T-helper 2 cell treated with Interferon-gamma antibody and Interleukin-4, amounts not matched to agents 100 ng/mL and 5 ng/mL, for 36 hours (primary cell): ENCODE measurements at regions not wholly inside any gene's neighbourhood (a gene's known extent, or its start where the extent isn't known, plus 50 kb on each side); places are given as distances from the start of the nearest gene placed in this dataset.

Experiments
- intact Hi-C: fragments of 100-400 bp; cut with micrococcal nuclease; formaldehyde crosslinking; loops from one replicate; pipeline ENCODE4 v1.15.1; 2023

GRCh38 chr16:66266436-66267291 is 99.8 kb upstream of the CDH5 start:
- intact Hi-C loops, result no loop called here

- intact Hi-C loops, result no loop called here
Observed at GRCh38 chr16:66265556-66266141, 100.8 kb upstream of the CDH5 start.

- intact Hi-C loops, result no loop called here
Observed at GRCh38 chr16:66265048-66265415, 101.5 kb upstream of the CDH5 start.

DNA sequence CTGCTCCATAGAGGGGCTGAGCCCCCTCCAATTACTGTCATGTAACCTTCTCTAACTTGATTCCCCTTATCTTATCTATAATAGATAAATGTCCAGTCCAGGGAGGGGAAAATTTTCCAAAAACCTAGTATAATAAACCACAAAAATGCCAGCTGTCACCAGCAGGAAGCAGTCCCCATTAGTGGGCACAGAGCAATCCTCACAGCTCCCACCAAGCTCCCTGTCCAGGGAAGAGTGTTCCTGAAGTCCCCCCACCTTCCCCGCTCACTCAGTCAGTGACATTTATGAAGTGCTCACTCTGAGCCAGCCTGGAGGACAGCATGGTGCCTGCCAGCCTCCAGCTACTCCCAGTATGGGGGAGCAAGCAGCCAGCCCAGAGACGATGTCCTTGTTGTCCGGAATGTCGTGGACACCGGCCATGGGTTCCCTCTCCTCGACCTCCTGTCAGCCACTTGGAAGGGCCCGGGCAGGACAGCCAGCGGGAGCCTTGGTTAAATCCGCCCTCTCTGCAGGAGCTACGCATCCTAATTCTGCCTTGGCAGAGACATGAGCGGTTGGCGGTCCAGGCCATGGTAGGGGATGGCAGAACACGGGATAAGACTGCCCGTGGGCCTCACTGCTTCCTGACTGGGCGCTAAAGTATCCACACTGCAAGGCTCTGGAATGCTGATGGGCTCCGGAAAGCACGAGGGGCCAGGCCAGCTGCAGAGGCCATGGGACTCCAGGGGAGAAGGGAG is 102.0 kb upstream of the CDH5 start:
- intact Hi-C loops, result no loop called here

GRCh38 chr16:66263973-66264310 is 102.5 kb upstream of the CDH5 start:
- intact Hi-C loops, result no loop called here

DNA sequence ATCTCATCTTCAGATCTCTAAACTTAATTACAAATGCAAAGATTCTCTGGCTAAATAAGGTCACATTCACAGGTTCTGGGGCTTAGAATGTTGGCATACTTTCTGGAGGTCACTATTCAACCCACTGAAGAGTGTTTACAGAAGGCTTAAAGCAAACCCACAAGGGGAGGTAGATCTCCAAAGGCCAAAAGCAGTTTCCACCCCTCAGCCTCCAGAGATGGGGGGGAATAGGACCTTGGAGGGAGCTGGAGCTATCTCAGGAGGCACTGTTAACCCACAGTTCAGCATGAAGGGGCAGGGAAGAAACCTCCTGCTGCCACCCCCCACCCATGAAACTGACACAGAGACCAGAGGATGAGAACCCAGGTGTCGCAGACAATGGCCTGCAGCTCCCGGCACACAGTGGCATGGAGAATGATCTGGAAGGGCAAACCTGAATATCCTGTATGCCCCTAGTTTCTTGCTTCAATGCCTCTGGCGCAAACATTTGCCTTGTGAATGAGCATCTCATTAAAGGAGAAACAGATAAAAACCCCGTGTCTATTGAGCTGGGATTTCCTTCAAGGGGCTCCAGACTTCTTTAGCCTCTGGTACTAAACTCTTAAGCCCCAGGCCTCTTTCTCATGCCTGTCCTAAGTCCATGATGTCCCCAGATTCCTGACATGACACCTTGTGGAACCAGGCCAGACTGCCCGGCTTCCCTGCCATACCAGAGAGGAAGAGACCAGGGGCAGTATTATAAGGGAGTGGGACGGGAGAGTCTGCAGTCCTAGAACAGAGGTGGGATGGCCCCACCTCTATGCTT is 103.1 kb upstream of the CDH5 start:
- intact Hi-C loops, result no loop called here

- intact Hi-C loops, result no loop called here
Observed at GRCh38 chr16:66262253-66263167, 104.0 kb upstream of the CDH5 start.

DNA sequence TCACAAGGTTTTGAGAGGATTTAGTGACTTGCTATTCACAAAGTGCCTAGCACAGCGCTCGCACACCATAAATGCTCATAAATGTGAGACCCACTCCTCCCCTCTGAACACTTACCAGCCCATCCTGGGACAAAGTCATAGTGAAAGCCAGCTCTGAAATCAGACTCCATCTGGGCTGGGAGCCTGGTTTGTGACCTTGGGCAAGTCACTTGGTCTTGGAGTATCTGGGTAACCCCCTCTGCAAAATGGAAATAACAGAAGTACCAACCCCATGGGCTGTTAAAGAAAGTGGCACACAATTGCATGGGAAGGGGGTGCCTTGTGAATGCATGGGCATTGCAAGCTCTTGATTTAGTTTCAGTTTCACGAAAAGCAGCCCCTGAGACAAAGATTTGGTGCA is 104.7 kb upstream of the CDH5 start:
- intact Hi-C loops, result no loop called here

DNA sequence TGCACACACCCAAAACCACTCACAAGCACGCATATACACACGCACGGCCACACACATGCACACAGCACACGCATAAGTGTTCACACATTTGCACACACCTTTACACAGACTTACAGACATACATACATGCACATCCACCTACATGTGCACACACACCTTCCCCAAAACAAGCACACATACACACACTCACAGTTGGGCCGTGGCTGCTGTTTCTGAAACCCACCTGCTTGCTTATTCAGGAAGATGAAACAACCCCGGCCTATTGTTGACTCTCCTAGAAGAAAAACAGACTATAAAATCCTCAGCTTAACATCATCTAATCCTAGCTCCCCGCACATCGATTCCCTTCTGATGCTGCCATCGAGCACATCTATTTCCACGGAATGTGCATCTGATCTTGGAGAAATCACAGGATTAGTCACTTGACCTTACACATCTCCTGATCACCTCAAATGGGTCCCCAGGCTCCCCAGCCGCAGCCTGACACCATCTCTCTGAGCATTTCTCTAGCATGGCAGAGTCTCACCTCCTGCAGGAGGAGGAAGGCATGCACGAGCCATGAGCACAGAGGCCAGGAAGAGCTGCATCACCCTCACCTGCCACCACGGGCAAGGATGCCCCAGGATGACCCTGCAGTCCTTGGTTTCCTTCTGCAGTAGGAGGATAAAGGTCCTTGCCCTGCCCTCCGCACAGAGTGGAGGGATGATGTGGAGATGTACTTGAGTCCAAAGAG is 105.8 kb upstream of the CDH5 start:
- intact Hi-C loops, result no loop called here

- intact Hi-C loops, result no loop called here
Observed at GRCh38 chr16:66258916-66259845, 107.3 kb upstream of the CDH5 start.

DNA sequence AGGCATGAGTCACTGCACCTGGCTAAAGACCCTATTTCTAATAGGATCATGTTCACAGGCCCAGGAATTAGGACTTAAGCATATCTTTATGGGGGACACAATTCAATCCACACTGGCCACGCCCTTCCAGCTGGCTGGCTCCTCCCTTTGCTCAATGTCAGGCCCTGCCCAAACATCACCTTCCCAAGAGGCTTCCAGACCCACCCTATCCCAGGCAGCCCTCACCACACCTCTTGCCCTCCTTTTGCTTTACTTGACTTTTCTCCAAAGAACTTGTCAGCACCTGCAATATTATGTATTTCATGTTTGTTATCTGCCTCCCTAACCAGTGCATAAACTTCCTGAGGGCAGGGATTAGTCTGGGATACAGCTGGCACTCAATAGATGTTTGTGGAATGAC is 109.6 kb upstream of the CDH5 start:
- intact Hi-C loops, result no loop called here

GRCh38 chr16:66255647-66256046 is 110.8 kb upstream of the CDH5 start:
- intact Hi-C loops, result no loop called here

GRCh38 chr16:66254751-66255150 is 111.7 kb upstream of the CDH5 start:
- intact Hi-C loops, result no loop called here

DNA sequence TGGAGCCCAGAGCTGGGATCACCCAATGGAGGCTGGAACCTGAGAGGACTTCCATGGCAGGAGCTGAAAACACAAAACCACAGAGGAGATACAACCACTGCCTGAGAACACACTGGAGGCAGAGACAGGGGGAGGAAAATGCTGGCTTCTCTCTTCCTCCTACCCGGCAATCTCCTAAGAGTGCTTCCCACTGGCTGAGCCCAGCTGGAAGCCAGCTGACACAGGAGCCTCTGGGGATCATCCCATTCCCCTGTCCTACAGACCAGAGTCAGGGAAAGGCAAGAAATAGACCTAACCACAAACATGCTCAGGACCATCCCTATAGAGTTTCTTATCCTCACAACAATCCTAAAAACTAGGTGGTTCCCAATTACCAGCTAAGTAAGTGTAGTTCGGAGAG is 112.4 kb upstream of the CDH5 start:
- intact Hi-C loops, result no loop called here

DNA sequence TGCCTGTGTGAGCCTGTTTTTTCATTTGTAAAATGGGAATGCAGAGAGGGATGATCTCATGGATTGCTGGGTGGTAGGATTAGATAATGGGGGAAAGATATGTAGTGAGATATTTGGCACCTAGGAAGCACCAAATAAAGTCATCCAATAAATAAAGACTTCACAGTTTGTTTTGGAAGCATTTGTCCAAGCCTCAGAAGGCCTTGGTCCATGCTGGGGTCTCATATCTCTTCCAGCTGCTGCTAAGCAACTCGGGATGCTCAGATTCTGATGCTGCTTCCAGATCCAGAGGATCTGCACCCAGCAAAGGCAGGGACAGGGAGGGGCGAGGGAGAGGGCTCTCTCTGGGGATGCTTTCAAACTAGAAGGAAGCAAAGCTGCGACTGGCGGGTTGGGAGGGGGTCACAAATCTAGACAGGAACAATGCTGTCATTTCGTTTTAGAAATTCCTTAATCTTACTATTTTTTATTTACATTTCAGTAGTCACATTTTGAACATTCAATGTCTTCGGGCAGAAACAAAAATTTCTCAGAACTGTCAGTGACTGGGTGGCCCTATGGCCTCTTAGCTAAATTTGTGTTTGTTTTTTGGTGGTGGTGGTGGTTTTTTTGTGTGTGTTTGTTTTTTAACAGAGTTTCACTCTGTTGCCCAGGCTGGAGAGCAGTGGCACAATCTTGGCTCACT is 114.9 kb upstream of the CDH5 start:
- intact Hi-C loops, result no loop called here

DNA sequence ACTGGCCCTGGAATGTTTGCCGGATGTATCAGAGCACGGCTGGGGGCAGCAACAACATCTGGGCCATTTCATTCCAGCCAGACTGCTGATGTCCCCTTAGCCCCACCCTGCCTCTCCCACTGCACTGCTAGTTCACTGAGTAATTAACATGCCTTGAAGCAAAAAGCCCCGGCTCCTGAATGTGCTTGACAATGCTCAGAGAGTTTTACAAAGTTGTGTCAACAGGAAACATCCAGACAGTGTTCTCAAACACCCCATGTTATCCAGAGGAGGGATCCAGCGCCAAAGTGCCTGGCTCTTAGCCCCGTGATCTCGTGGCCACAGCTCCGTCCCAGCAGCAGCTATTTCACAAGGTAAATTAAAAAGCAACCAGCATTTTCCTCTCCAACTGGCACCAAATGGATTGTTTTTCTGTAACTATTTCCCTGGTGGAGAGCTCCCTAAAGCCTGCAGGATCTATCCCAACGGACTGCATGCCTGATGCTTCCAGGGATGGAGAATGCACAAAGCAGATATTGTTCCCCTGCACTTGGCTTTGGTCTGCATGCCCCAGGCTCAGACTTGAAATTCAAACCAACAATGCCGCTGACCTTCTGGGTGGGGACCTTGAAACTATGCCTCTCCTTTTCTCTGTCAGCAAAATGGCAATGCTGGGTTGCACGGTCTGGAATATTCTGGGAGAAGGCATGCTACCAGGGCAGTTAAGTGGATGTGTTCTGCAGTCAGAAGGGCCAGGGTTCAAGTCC is 115.6 kb upstream of the CDH5 start:
- intact Hi-C loops, result no loop called here
